Vagina (tissue), 2 donors: ENCODE measurements at regions not wholly inside any gene's neighbourhood (a gene's known extent, or its start where the extent isn't known, plus 50 kb on each side); places are given as distances from the start of the nearest gene placed in this dataset.

Experiments
- CTCF ChIP-seq, 3 experiments: fragments of 450-650 bp in 2 of 3; fragments of 200-600 bp in 1 of 3; sonication (generic) in 1 of 3; IDR thresholded peaks; one replicate each; pipeline ENCODE4 v1.5.1; 2017 to 2019; ENCODE audit warnings: antibody characterized with exemption in 3 of 3, mild to moderate bottlenecking in 2 of 3, moderate library complexity in 2 of 3
- POLR2A ChIP-seq, 2 donors: fragments of 450-650 bp; IDR thresholded peaks; one replicate each; pipeline ENCODE4 v1.6.1; 2017; ENCODE audit warnings: antibody characterized with exemption in 2 of 2, mild to moderate bottlenecking in 2 of 2, moderate library complexity in 2 of 2
- POLR2AphosphoS5 ChIP-seq, 2 donors: sonication (generic); formaldehyde crosslinking; IDR thresholded peaks; one replicate each; pipeline ENCODE4 v1.9.0; 2017; ENCODE audit warnings: antibody characterized with exemption in 2 of 2, mild to moderate bottlenecking in 2 of 2, low read depth in 1 of 2; ENCODE audit not compliant: insufficient read depth in 1 of 2

- TF ChIP-seq CTCF (IDR thresholded peaks at IDR 0.05) (no peak), POLR2A (IDR thresholded peaks at IDR 0.05) (no peak), POLR2AphosphoS5 (IDR thresholded peaks at IDR 0.05; ENCODE audit: insufficient read depth in 1 of 2, low read depth in 1 of 2) (no peak)
Measured at GRCh38 chr12:83939718-83940117, 972.9 kb downstream of the SLC6A15 start.
